NB4 (cell line): ENCODE measurements at regions not wholly inside any gene's neighbourhood (a gene's known extent, or its start where the extent isn't known, plus 50 kb on each side); places are given as distances from the start of the nearest gene placed in this dataset.

ENCODE experiments used
- DNase-seq: peaks from one replicate; pipeline ENCODE4 v3.0.0; 2010; ENCODE audit warnings: low read depth
- H3K4me3 ChIP-seq: one replicate; pipeline ENCODE4 v1.5.1; 2011; ENCODE audit warnings: mild to moderate bottlenecking, low read depth, low read length, moderate library complexity
- MYC ChIP-seq: IDR thresholded peaks from 2 replicates; pipeline ENCODE4 v1.6.1; 2011; ENCODE audit warnings: low read depth, low read length
- POLR2A ChIP-seq: IDR thresholded peaks from 2 replicates; pipeline ENCODE4 v1.6.1; 2011; ENCODE audit warnings: mild to moderate bottlenecking; ENCODE audit not compliant: insufficient read length; ENCODE audit errors: extremely low read depth
- TF ChIP-seq, protein P1 (sequence below): IDR thresholded peaks from 2 replicates; pipeline ENCODE4 v1.6.1; 2011; ENCODE audit warnings: low read depth, low read length
- TF ChIP-seq, protein P2 (sequence below): IDR thresholded peaks from one replicate; pipeline ENCODE4 v1.5.1; 2012; ENCODE audit warnings: low read depth, low read length

DNA sequence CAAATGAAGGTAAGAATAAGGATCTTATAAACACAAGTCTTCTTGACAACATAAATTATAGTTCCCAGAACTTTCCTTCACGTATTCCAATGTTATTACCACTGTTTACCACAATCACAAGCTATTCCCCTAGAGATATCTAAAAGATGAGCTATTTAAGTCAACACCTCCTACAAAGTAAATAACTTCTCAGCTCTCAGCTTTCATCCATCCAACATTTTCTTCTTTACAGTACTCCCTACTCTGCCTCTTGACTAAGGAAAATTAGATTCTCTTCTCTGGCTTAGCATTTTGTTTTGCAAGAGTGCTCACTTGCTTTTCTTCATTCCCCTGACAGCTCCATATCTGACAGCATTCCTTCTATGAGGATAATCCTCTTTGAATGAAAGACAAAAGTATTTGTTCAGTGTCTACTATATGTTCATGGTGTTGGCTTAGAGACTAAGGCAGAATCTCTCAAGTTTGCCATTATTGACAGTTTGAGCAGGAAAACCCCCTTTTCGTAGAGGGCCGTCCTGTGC lies 93.0 kb upstream of the IL6 start:
- TF ChIP-seq POLR2A: no peak
- TF ChIP-seq, protein P1, sequence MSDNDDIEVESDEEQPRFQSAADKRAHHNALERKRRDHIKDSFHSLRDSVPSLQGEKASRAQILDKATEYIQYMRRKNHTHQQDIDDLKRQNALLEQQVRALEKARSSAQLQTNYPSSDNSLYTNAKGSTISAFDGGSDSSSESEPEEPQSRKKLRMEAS: no peak
- DNase-seq: no peak
- no peak overlapping the region for H3K4me3 ChIP-seq

DNA sequence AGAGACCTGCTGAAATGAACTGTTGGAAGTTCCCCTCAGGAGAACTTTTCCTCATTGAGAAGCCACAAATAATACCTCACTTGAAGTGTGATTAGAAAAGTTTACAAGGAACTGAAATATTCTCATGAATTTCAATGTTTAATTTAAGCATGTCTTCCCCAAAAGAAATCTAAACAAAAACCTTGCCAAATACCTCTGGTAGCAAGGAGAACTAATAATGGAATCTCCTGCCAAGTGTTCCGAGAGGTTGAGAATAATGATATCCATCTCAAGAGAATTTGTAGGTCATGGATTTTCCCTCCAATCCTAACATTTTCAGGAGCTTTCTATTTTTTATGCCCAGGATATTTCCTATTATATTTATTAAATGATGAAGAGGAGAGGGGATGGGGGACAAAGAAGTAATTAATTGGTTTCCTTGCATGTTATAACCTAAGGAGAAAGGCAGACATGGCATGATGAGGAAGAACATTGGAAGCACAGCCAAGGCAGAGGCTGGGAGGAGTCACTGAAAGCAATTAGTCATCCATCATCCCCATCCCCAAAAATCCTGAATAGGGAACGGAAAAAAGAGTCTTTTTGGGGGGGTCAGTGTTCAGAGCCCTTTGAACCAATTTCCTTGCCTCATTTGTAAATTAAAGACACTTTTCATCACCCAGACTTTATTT lies 93.6 kb upstream of the IL6 start:
- no peak for DNase-seq
- no peak for TF ChIP-seq MYC
- TF ChIP-seq, protein P2, sequence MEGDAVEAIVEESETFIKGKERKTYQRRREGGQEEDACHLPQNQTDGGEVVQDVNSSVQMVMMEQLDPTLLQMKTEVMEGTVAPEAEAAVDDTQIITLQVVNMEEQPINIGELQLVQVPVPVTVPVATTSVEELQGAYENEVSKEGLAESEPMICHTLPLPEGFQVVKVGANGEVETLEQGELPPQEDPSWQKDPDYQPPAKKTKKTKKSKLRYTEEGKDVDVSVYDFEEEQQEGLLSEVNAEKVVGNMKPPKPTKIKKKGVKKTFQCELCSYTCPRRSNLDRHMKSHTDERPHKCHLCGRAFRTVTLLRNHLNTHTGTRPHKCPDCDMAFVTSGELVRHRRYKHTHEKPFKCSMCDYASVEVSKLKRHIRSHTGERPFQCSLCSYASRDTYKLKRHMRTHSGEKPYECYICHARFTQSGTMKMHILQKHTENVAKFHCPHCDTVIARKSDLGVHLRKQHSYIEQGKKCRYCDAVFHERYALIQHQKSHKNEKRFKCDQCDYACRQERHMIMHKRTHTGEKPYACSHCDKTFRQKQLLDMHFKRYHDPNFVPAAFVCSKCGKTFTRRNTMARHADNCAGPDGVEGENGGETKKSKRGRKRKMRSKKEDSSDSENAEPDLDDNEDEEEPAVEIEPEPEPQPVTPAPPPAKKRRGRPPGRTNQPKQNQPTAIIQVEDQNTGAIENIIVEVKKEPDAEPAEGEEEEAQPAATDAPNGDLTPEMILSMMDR: no peak
- TF ChIP-seq POLR2A: no peak

DNA sequence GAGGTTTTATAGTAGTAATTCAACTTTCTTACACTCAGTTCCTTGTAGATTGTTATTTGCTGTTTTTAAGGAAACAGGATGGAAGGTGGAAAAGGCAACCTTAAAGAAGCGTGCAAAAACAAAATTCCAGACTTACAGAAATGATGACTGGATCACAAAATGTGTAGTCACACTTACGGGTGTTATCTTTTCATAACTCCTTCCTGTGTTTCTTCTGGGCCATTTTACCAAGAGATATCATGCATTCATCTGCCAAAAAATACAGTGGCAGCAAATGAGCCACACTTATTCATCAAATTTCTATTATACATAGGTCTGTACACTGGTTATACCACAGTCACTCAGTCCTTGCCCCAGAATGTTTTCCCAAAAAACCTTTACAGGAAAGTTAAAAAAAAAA lies 94.3 kb upstream of the IL6 start:
- TF ChIP-seq POLR2A (no peak), MYC (no peak)
- TF ChIP-seq, protein P2: no peak
- TF ChIP-seq, protein P1: no peak
- DNase-seq: no peak
- no peak overlapping the region for H3K4me3 ChIP-seq

More for the DNA sequence above, 93.6 kb upstream of the IL6 start:
- no peak overlapping the region for H3K4me3 ChIP-seq

DNA sequence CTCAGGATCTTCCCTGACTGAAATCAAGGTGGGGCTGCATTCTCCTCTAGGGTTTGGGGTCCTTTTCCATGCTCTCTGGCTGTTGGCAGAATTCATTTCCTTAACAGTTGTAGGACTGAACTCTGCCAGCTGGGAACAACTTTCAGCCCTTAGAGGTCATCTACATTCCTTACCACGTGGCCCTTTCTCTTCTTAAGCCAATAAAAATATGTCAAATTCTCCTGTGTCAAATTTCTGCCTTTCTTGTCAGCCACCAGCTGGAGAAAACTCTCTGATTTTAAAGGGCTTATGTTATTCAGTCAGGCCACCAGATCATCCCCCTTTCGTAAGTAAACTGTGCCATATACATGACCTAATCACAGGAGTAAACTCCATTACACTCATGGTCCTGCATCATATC lies 95.3 kb upstream of the IL6 start:
- TF ChIP-seq POLR2A (no peak), MYC (no peak)
- TF ChIP-seq, protein P1: no peak
- TF ChIP-seq, protein P2: no peak
- H3K4me3 ChIP-seq: no peak overlapping the region
- DNase-seq: no peak

DNA sequence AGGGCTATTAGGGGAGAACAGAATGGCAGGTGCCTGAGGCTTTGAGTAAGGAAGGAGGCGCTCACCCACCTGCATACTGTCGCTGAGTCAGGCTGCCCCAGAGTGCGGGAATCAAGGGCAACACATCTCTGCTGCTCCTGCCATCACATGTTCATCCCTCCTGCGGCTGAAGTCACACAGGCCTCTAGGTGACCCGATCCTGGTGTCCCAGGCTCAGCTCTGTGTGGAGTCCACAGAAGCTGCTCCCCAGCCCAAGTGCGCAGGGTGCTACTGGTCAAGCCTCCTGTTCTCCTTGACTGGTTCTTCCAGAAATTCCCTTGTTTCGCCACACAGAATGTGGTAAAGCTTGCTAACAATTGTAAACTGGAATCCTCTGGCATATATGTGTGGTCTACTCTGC lies 96.9 kb upstream of the IL6 start:
- TF ChIP-seq MYC (no peak), POLR2A (no peak)
- TF ChIP-seq, protein P1: no peak
- TF ChIP-seq, protein P2: no peak
- H3K4me3 ChIP-seq: no peak overlapping the region
- DNase-seq: no peak

DNA sequence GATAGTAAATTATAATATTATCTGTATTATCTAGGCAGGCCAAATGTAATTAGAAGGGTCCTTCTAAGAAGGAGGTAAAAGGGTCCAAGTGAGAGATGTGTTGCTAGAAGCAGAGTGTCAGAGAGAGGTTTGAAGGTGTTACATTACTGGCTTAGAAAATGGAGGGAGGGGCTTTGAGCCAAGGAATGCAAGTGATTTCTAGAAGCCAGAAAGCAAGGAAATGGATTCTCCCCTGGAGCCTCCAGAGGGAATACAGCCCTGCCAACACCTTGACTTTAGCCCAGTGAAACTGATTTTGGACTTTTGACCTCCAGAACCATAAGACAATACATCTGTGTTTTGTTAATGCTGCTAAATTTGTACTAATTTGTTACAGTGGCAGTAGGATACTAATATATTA lies 97.9 kb upstream of the IL6 start:
- TF ChIP-seq, protein P2: no peak
- TF ChIP-seq, protein P1: no peak
- no peak for TF ChIP-seq MYC
- TF ChIP-seq POLR2A: no peak
- H3K4me3 ChIP-seq: no peak overlapping the region
- DNase-seq: no peak
